GM19240 (cell line): ENCODE measurements at regions not wholly inside any gene's neighbourhood (a gene's known extent, or its start where the extent isn't known, plus 50 kb on each side); places are given as distances from the start of the nearest gene placed in this dataset.
"Not testable (repeated sequence)": the region's sequence is repeated elsewhere in the genome, so short reads cannot be mapped to it uniquely, and the experiment has no call there.

Experiments
- DNase-seq: peaks from one replicate; pipeline ENCODE4 v3.0.0; 2011; ENCODE audit warnings: low spot score; ENCODE audit not compliant: insufficient read length

- not testable (repeated sequence) for DNase-seq
Observed at GRCh38 chr3:187475613-187476012, 107.4 kb downstream of the RTP4 start.

- no peak for DNase-seq
Observed at GRCh38 chr3:187473778-187474406, 105.7 kb downstream of the RTP4 start.

GRCh38 chr3:187466306-187466705 lies 98.1 kb downstream of the RTP4 start:
- not testable (repeated sequence) for DNase-seq

- DNase-seq: no peak
Observed at GRCh38 chr3:187465503-187465902, 97.3 kb downstream of the RTP4 start.

- DNase-seq: no peak
Observed at GRCh38 chr3:187464682-187465081, 96.5 kb downstream of the RTP4 start.

- DNase-seq: no peak
Observed at GRCh38 chr3:187458921-187459320, 90.7 kb downstream of the RTP4 start.

GRCh38 chr3:187458383-187458782 lies 90.2 kb downstream of the RTP4 start:
- DNase-seq: no peak

GRCh38 chr3:187456250-187456649 lies 88.1 kb downstream of the RTP4 start:
- no peak for DNase-seq

- DNase-seq: no peak
Observed at GRCh38 chr3:187454085-187454815, 86.1 kb downstream of the RTP4 start.

- DNase-seq: no peak
Observed at GRCh38 chr3:187450431-187451190, 82.4 kb downstream of the RTP4 start.

GRCh38 chr3:187448674-187449073 lies 80.5 kb downstream of the RTP4 start:
- DNase-seq: no peak

GRCh38 chr3:187447737-187448136 lies 79.6 kb downstream of the RTP4 start:
- DNase-seq: no peak

GRCh38 chr3:187445356-187445755 lies 77.2 kb downstream of the RTP4 start:
- no peak for DNase-seq

- no peak for DNase-seq
Observed at GRCh38 chr3:187434524-187434923, 66.3 kb downstream of the RTP4 start.

GRCh38 chr3:187430576-187430975 lies 62.4 kb downstream of the RTP4 start:
- DNase-seq: no peak
